ENCODE measurements at regions not wholly inside any gene's neighbourhood (a gene's known extent, or its start where the extent isn't known, plus 50 kb on each side); places are given as distances from the start of the nearest gene placed in this dataset.

DNA sequence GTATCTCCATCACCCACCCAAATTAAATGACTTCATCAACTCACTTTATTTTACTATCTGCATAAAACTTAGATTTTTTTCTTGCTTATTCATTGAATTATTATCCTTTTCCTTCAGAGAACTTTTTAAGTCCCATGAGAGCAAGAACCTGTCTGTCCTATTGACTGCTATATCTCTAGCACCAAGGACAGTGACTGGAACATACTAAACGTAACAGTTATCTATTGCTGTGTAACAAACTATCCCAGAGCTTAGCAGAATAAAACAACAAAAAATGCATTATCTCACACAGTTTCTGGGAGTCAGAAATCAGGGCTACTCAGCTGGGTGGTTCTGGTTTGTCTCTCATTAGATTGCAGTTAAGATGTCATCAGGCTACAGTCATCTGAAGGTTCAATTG lies 401.7 kb upstream of the AUTS2 start:
- TF ChIP-seq, protein P1, sequence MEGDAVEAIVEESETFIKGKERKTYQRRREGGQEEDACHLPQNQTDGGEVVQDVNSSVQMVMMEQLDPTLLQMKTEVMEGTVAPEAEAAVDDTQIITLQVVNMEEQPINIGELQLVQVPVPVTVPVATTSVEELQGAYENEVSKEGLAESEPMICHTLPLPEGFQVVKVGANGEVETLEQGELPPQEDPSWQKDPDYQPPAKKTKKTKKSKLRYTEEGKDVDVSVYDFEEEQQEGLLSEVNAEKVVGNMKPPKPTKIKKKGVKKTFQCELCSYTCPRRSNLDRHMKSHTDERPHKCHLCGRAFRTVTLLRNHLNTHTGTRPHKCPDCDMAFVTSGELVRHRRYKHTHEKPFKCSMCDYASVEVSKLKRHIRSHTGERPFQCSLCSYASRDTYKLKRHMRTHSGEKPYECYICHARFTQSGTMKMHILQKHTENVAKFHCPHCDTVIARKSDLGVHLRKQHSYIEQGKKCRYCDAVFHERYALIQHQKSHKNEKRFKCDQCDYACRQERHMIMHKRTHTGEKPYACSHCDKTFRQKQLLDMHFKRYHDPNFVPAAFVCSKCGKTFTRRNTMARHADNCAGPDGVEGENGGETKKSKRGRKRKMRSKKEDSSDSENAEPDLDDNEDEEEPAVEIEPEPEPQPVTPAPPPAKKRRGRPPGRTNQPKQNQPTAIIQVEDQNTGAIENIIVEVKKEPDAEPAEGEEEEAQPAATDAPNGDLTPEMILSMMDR (IDR thresholded peaks at IDR 0.05) = no peak
- no peak for TF ChIP-seq EP300 (IDR thresholded peaks at IDR 0.05)

Measured in ovary (tissue), 3 donors.